CD14-positive monocyte (primary cell): ENCODE measurements at regions not wholly inside any gene's neighbourhood (a gene's known extent, or its start where the extent isn't known, plus 50 kb on each side); places are given as distances from the start of the nearest gene placed in this dataset.
A peak's percentile ranks its signal among the peaks of the same experiment; 100 is the strongest.

Source experiments
- DNase-seq, 3 donors: peaks; one replicate each; pipeline ENCODE4 v3.0.0-alpha.2; 2011 to 2022
- H2AFZ ChIP-seq: 2 replicates; pipeline ENCODE4 v1.6.0; 2012; ENCODE audit warnings: mild to moderate bottlenecking, low read depth, low read length, inconsistent platforms; ENCODE audit not compliant: insufficient read depth, poor library complexity, severe bottlenecking
- H3K27ac ChIP-seq, 2 donors: 1 replicate in 1 of 2; 2 replicates in 1 of 2; pipeline ENCODE4 v1.5.1; 2012 to 2013; ENCODE audit warnings: low read length in 2 of 2, control low read depth in 1 of 2, inconsistent platforms in 1 of 2, low read depth in 1 of 2, mild to moderate bottlenecking in 1 of 2
- H3K27me3 ChIP-seq, 2 donors: one replicate each; pipeline versions ENCODE4 v1.6.0 to v1.6.1; 2011 to 2013; ENCODE audit warnings: low read length in 2 of 2; ENCODE audit not compliant: control insufficient read depth in 2 of 2, insufficient read depth in 2 of 2
- H3K36me3 ChIP-seq, 2 donors: replicated peaks in 1 of 2; 1 replicate in 1 of 2; 2 replicates in 1 of 2; pipeline versions ENCODE4 v1.5.1 to v1.6.1; 2012 to 2013; ENCODE audit warnings: low read length in 2 of 2, control low read depth in 1 of 2, inconsistent platforms in 1 of 2, mild to moderate bottlenecking in 1 of 2; ENCODE audit not compliant: insufficient read depth in 2 of 2, control insufficient read depth in 1 of 2
- H3K4me1 ChIP-seq, 2 donors: 1 replicate in 1 of 2; 2 replicates in 1 of 2; pipeline versions ENCODE4 v1.5.1 to v1.6.1; 2012 to 2013; ENCODE audit warnings: low read length in 2 of 2, control low read depth in 1 of 2, inconsistent platforms in 1 of 2, mild to moderate bottlenecking in 1 of 2, moderate library complexity in 1 of 2; ENCODE audit not compliant: insufficient read depth in 2 of 2, control insufficient read depth in 1 of 2
- H3K4me2 ChIP-seq: replicated peaks from 2 replicates; pipeline ENCODE3; 2012; ENCODE audit warnings: low read length, moderate library complexity, mild to moderate bottlenecking; ENCODE audit not compliant: poor library complexity, severe bottlenecking; ENCODE audit errors: extremely low read depth
- H3K4me3 ChIP-seq, 3 experiments: fragments of 200-600 bp in 1 of 3; sonication (generic) in 1 of 3; replicated peaks in 1 of 3; 1 replicate in 2 of 3; 2 replicates in 1 of 3; pipeline ENCODE4 v1.5.1; 2011 to 2013; ENCODE audit warnings: low read length in 3 of 3, mild to moderate bottlenecking in 3 of 3, control low read depth in 2 of 3, low read depth in 2 of 3, inconsistent platforms in 1 of 3, moderate library complexity in 1 of 3
- H3K79me2 ChIP-seq: 2 replicates; pipeline ENCODE4 v1.6.0; 2012; ENCODE audit warnings: mild to moderate bottlenecking, control low read depth, inconsistent platforms, low read length, moderate library complexity; ENCODE audit not compliant: insufficient read depth
- H3K9ac ChIP-seq: 2 replicates; pipeline ENCODE4 v1.6.0; 2017; ENCODE audit warnings: low read length, mild to moderate bottlenecking; ENCODE audit not compliant: insufficient read depth, poor library complexity, severe bottlenecking
- H3K9me3 ChIP-seq, 2 donors: replicated peaks in 1 of 2; 1 replicate in 1 of 2; 2 replicates in 1 of 2; pipeline versions ENCODE4 v1.5.1 to v1.6.1; 2012 to 2013; ENCODE audit warnings: low read length in 2 of 2, control low read depth in 1 of 2; ENCODE audit not compliant: control insufficient read depth in 1 of 2, insufficient read depth in 1 of 2
- H4K20me1 ChIP-seq: 2 replicates; pipeline ENCODE4 v1.6.0; 2012; ENCODE audit warnings: mild to moderate bottlenecking, low read length, control low read depth, moderate library complexity; ENCODE audit not compliant: insufficient read depth
- H3K27ac Mint-ChIP-seq, 7 donors: one replicate each; pipeline ENCODE4 v1.8.0; 2020; ENCODE audit warnings: mild to moderate bottlenecking in 7 of 7, mixed read lengths in 7 of 7, moderate library complexity in 6 of 7, inconsistent platforms in 2 of 7
- H3K27me3 Mint-ChIP-seq, 3 donors: one replicate each; pipeline ENCODE4 v1.8.0; 2021 to 2022; ENCODE audit warnings: low read depth in 3 of 3, mild to moderate bottlenecking in 3 of 3, mixed read lengths in 3 of 3, moderate library complexity in 3 of 3, inconsistent platforms in 1 of 3
- H3K36me3 Mint-ChIP-seq, 2 donors: one replicate each; pipeline ENCODE4 v1.8.0; 2020; ENCODE audit warnings: mixed read lengths in 2 of 2, inconsistent platforms in 1 of 2, mild to moderate bottlenecking in 1 of 2
- H3K4me1 Mint-ChIP-seq: one replicate; pipeline ENCODE4 v1.8.0; 2020; ENCODE audit warnings: mild to moderate bottlenecking, mixed read lengths
- H3K4me3 Mint-ChIP-seq, 2 donors: one replicate each; pipeline ENCODE4 v1.8.0; 2020; ENCODE audit warnings: mild to moderate bottlenecking in 2 of 2, mixed read lengths in 2 of 2, moderate library complexity in 1 of 2
- H3K9me3 Mint-ChIP-seq, 7 donors: one replicate each; pipeline ENCODE4 v1.8.0; 2020 to 2022; ENCODE audit warnings: mixed read lengths in 7 of 7, mild to moderate bottlenecking in 6 of 7, moderate library complexity in 6 of 7, inconsistent platforms in 2 of 7
- CTCF ChIP-seq: fragments of 200-600 bp; IDR thresholded peaks from one replicate; pipeline ENCODE4 v1.8.0; 2022; ENCODE audit warnings: antibody characterized with exemption, mild to moderate bottlenecking
- WGBS: methylation state at CpG from one replicate; pipeline ENCODE4 v1.1.5; 2013; ENCODE audit warnings: missing lambda C conversion rate; ENCODE audit not compliant: insufficient coverage; 5-methylcytosine and 5-hydroxymethylcytosine counted together
- intact Hi-C, 2 donors: fragments of 100-400 bp; cut with micrococcal nuclease; formaldehyde crosslinking; loops; one replicate each; pipeline versions ENCODE4 v1.15.0 to v1.15.1; 2023

- H3K4me1 Mint-ChIP-seq: no peaks in the 10 kb centered on the region
- no peak overlapping the region for H3K27ac ChIP-seq
- peaks cover 0 to 3% (median 0%) of the 10 kb centered on the region in 3 donors for H3K27me3 Mint-ChIP-seq
- H3K79me2 ChIP-seq: no peaks in the 10 kb centered on the region
- no peaks in the 10 kb centered on the region for H3K36me3 Mint-ChIP-seq
- H3K9ac ChIP-seq: no peak overlapping the region
- intact Hi-C loops: no loop called here
- peaks cover 4 to 11% of the 10 kb centered on the region in 2 donors for H3K9me3 ChIP-seq
- H3K27ac Mint-ChIP-seq: no peak overlapping the region
- H3K4me1 ChIP-seq: no peaks in the 10 kb centered on the region
- DNase-seq: no peak
- WGBS: 100% methylated on average over 2 of the region's 2 CpGs
- H3K9me3 Mint-ChIP-seq: peaks cover 0 to 24% (median 8%) of the 10 kb centered on the region in 7 donors
- H3K4me3 ChIP-seq: no peak overlapping the region
- no peak overlapping the region for H3K4me2 ChIP-seq
- H3K27me3 ChIP-seq: no peaks in the 10 kb centered on the region
- TF ChIP-seq CTCF: no peak
- H3K4me3 Mint-ChIP-seq: no peak overlapping the region
- no peaks in the 10 kb centered on the region for H3K36me3 ChIP-seq
- no peaks in the 10 kb centered on the region for H4K20me1 ChIP-seq
- no peak overlapping the region for H2AFZ ChIP-seq
Observed at GRCh38 chr5:21594566-21594965, 1258.6 kb downstream of the CDH12 start.

GRCh38 chr5:21593261-21593660 is 1259.9 kb downstream of the CDH12 start:
- H3K27me3 Mint-ChIP-seq: peaks cover 0 to 3% (median 0%) of the 10 kb centered on the region in 3 donors
- H3K4me1 Mint-ChIP-seq: no peaks in the 10 kb centered on the region
- H3K27ac Mint-ChIP-seq: peak overlapping the region in 1 of 7 donors; percentile 6
- Histone ChIP-seq H4K20me1 (no peaks in the 10 kb centered on the region), H3K36me3 (no peaks in the 10 kb centered on the region), H3K27ac (no peak overlapping the region), H3K27me3 (no peaks in the 10 kb centered on the region), H3K9me3 (peaks cover 4 to 11% of the 10 kb centered on the region in 2 donors), H3K4me1 (no peaks in the 10 kb centered on the region), H3K4me3 (no peak overlapping the region), H3K79me2 (no peaks in the 10 kb centered on the region), H3K4me2 (no peak overlapping the region), H2AFZ (no peak overlapping the region), H3K9ac (no peak overlapping the region)
- no peak for DNase-seq
- no peaks in the 10 kb centered on the region for H3K36me3 Mint-ChIP-seq
- H3K9me3 Mint-ChIP-seq: peaks cover 0 to 24% (median 8%) of the 10 kb centered on the region in 7 donors
- intact Hi-C loops: no loop called here
- TF ChIP-seq CTCF: no peak
- H3K4me3 Mint-ChIP-seq: no peak overlapping the region
